HG03378 (cell line): ENCODE measurements at regions not wholly inside any gene's neighbourhood (a gene's known extent, or its start where the extent isn't known, plus 50 kb on each side); places are given as distances from the start of the nearest gene placed in this dataset.

ENCODE experiments used
- ATAC-seq: cut with Tn5 transposase; IDR thresholded peaks from one replicate; pipeline ENCODE4 v1.9.1; 2021; ENCODE audit warnings: mild to moderate bottlenecking, moderate library complexity; ENCODE audit not compliant: unreplicated experiment

DNA sequence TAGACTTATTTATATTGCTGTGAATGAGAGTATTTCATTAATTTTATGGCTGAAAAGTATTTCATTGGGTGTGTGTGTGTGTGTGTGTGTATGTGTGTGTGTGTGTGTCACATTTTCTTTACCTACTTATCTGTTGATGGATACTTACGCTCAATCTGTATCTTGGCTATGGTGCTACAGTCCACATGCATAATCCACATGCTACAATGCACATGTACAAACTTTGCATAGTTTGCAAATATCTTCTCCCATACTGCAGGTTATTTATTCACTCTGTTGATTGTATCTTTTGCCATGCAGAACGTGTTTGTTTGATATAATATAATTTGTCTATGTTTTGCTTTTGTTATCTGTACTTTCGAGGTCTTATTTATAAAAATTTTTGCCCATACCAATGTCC is 167.8 kb downstream of the RAB28 start:
- ATAC-seq: no peak

DNA sequence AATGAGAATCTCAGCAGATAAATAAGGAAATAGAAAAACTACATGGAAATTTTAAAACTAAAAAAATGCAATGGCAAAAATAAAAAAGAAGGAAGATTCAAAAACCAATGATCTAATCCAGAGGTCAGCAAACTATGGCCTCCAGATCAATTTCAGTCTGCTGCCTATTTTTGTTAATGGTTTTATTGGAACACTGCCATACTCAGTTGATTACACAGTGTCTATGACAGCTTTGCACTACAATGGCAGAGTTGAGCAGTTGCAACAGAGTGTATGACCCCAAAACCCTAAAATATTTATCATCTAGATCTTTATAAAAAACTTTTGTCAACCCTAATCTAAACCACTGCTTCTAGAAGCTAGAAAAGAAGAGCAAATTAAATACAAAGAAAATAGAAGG is 170.3 kb downstream of the RAB28 start:
- ATAC-seq: no peak

DNA sequence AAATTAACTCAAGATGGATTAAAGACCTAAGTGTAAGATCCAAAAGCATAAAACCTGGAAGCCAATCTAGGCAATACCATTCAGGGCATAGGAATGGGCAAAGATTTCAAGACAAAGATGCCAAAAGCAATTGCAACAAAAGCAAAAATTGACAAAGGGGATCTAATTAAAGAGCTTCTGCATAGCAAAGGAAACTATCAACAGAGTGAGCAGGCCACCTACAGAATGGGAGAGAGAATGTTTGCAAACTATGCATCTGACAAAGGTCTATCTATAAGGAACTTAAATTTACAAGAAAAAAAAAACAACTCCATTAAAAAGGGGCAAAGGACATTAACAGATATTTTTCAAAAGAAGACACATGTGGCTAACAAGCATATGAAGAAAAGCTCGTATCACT is 171.9 kb downstream of the RAB28 start:
- no peak for ATAC-seq

DNA sequence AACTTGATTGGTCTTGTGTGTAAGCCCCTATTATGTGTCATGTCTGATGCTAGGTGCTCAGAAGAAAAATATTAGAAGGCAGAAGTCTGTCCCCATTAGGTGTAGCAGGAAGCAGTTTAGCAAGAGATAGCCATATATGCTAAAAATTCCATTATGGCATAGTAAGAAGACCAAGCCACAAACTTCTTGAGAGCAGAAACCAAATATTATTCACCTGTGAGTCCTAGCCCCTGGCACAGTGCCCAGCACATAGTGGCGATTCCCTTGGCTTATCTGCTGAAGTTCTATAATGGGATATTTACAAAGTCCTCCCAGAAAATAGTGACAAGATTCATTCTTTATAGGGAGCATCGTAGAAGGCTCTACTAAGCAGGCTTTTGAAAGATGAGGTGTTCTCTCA is 174.4 kb downstream of the RAB28 start:
- ATAC-seq: no peak

DNA sequence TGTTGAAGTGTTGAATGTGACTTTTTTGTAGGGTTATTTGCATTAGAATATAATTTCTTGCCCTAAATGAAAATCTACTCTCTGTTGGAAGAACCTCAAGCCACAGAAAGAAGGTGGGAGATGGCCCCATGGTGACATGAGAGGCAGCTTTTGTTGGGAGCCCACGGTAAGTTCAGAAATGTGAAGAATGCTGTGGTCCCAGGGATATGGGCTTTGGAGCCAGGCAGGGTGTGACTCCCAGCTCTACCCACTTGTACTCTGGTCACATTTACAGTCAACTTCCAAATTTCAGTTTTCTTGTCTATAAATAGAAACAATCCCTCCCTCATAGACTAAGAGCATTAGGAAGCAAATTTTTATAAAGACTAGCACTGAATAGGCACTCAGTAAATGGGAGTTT is 177.8 kb downstream of the RAB28 start:
- no peak for ATAC-seq

DNA sequence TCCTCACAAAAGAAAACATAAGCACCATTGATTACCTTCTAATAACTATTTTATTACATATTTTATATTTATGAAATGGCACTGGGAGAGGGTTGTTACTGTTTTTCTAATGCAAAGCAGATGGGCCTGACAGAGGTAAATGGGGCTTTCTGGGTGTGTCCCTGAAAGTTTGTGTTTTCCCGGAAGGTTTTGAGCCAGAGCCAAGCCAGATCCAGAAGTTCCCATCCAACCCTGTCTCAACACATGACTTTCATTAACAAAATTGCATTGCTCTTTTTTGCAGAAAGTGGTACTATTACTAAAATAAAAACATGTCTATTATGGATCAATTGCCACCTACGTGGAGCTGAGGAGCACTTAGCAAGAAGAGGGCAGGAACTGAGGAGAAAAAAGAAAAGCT is 181.3 kb downstream of the RAB28 start:
- ATAC-seq: no peak

DNA sequence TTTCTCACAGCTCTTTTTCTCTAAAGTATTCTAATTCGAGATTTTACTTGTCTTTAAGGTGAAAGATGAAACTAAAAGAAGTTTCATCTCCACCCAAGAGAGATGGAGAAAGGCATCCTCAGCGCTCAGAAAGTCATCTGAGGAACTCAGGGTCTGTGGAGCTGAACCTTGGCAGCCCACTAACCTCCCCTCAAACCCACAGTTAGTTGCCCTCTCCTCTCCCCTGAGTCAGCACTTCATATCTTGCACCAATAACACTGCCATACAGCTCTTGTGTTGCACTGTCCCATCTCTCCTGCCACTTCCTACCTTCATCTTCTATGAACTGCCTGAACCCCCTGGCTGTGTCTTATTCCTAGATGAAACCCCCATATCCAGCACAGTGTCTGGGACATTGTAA is 184.8 kb downstream of the RAB28 start:
- no peak for ATAC-seq

DNA sequence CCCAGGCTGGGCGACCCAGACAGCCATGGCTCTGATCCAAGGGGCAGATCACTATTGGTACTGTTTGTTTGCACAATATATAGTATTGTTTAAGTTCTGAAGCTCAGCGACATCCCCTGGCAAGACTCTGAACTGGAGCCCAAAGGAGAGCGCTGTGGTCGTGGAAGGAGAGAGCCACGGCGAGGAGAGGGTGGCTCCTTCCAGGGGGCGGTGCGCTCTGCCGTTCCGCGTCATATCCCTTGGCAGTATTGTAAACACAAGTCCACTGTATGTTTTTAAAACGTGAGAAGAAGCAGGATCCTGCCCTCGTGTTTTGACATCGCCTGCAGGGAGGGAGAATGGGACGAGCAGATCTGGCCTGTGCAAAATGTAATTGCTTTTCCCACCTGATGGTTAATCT is 185.5 kb downstream of the RAB28 start:
- ATAC-seq: no peak

DNA sequence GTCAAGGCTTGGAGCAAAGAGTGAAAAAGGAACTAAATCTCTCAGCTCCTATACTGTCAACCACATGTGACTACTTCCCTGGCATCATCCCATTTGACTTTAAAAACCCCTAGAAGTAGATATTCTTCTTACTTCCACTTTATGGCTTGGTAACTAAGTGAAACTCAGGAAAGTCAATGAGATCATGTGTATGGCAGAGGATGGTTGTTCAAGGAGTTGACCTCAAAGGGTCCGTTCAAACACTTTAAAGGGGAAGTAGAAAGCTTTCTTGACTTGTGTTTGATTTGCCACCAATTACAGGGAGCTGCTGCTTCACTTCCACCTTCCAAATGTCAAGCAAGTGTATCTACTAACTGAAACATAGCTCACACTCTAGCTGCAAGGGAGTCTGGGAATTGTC is 187.2 kb downstream of the RAB28 start:
- ATAC-seq: no peak

DNA sequence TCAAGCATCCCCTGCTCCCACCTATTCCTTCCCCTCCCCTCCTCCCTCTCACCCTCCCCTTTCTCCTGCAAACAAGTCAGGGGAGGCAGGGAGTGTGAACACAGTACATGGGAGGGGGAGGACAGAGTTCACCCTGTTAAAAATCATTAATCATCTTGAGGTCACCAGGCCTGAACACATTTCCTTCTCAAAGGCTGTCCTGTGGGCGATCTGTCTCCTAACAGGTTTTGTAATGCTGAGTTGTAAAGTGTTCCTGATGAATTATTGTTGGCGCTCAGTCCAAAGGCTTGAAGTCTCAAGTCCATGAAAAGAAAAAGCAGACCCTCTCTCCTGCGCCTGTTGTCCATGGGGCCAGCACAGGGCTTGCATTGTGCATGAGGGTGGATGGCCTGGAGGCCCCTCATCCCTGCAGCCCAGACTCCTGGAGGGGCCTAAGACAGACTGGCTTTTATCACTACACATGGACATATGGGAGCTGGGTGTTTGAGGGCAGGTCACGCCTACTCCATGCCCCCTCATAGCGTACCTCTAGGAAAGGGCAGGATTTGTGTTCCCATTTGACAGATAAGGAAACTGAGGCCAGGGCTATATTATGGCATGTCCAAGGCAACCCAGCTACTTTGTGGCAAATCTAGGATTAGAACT is 189.1 kb downstream of the RAB28 start:
- no peak for ATAC-seq

DNA sequence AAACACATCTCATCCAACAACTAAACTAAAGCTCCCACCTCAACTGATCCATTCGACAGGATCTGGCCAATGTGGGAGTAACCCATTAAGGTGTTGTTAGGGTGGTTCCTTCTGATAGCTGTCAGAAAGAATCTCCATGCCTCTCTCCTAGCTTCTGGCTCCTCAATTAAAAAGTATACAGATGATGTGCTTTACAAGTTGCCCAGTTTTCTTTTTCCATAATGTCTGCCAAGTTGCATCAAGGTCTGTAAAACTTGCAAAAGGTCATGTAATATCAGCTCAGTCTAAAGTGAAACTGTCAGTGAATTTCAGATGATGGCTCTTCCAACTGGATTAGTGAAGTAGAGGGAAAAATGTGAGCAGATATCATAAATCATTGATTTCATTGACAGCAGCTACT is 191.8 kb downstream of the RAB28 start:
- no peak for ATAC-seq

DNA sequence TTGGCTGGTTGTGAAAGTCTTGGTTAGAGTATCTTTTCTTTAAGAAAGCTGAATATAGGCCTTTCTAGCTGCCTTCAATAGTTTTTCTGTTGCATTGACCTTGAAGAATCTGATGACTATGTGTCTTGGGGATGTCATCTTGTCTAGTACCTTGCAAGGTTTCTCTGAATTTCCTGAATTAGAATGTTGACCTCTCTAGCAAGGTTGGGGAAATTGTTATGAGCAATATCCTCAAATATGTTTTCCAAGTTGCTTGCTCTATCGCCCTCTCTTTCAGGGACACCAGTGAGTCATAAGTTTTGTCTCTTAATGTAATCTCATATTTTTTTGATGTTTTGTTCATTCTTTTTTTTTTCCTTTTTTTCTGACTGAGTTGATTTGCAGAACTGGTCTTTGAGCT is 194.7 kb downstream of the RAB28 start:
- no peak for ATAC-seq

DNA sequence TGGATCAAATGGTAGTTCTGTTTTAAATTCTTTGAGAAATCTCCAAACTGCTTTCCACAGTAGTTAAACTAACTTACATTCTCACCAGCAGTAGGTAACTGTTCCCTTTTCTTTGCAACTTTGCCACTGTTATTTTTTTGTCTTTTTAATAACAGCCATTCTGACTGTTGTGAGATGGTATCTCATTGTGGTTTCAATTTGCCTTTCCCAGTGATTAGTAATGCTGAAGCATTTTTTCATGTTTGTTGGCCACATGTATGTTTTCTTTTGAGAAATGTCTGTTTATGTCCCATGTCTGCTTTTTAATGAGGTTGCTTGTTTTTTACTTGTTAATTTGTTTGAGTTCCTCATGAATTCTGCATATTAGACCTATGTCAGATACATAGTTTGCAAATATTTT is 198.8 kb downstream of the RAB28 start:
- no peak for ATAC-seq

DNA sequence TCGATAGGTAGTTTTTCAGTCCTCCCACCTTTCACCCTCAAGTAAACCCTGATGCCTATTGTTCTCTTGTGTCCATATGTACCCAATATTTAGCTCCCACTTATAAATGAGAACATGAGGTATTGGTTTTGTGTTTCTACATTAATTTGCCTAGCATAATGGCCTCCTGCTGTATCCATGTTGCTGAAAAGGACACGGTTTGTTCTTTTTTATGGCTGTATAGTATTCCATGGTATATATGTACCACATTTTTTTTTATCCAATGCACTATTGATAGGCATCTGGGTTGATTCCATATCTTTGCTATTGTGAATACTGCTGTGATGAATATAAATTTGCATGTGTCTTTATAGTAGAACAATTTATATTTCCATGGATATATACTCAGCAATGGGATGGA is 199.2 kb downstream of the RAB28 start:
- ATAC-seq: no peak

DNA sequence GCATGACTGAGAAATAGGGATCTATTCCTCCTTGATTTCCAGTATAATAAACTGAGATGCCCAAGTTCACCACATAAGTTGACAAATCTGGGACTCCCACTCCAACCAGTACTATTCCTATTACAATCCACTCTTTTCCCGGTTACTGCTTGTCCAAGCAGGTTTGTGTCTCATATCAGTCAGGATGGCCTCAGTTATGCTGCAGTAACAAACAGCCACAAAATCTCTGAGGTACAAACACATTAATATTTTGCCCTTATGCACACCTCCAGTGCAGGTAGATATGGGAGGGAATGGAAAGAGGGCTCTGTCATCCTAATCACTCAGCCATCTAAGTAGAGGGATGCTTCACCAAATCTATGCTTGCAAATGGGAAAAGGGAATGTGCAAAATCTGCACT is 207.8 kb downstream of the RAB28 start:
- ATAC-seq: no peak

DNA sequence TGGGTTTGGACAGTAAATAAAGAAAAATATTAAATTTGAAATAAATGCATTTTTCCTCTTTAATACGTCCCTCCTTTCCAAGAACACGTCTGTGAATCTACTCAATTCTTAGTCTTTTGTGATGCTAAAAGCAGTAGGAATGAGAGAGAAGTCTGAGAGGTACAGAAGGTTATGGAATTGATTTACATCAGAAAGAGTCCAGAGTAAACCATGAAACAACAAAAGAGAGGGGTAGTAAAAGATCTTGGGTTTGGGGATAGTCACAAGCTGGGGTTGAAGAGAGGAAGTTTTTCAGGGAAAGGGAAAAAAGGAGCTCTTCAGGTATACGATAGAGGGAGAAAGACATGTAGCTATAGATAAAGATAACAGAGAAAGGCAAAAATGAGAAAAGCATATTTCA is 215.4 kb downstream of the RAB28 start:
- ATAC-seq: no peak

DNA sequence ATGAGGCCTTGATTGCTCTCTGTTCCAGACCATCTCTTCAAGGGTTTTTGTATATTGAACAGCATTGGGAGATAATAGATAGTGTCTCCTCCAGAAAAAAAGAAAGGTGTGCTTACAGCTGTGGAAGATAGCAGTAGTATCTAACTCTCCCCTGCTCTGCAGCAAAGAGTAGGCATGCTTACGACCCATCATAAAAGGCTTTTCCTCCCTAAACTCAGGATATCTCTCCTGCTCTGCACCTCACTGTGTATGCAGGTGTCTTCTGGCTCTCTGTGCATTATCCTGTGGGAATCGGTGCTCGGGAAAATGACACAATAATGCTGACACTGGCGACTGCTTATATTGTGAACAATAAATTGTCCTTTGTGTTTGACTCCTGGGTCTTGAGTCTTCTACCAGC is 216.0 kb downstream of the RAB28 start:
- ATAC-seq: no peak

DNA sequence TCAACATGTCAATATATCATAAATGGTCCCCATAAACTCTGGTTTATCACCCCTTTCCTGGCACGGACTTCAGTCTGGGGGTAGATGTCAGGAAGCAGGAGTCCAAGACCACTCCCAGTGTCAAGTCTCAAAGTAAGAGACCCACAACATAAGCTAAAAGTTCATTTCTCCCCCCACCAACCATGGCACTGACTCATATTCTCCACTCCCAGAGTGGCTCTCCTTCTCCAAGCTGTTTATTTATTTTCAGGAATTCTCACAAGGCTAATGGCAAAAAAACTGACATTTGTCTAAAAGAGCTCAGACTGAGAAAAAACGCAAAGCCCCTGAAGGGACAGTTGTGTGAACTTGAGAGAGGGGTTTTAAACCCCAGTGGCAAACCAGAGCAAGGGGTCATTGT is 217.0 kb downstream of the RAB28 start:
- ATAC-seq: no peak

DNA sequence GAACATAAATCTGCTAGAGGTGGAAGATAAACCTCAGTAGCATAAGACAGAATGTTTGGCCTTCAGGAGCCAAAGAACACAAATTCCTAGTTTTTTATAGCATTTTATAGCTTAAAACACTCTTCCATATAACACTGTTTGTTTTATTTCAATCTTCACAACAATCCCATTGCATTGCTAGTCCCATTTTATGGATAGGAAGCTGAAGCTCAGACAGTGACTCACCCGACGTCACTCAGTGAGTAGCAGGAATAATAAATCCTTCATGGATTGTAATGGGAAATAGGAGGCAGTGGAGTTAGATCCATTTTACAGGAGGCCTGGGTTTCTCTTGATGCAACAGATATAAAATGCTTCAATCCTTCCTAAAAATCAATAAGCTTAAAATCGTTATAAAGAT is 217.5 kb downstream of the RAB28 start:
- no peak for ATAC-seq

DNA sequence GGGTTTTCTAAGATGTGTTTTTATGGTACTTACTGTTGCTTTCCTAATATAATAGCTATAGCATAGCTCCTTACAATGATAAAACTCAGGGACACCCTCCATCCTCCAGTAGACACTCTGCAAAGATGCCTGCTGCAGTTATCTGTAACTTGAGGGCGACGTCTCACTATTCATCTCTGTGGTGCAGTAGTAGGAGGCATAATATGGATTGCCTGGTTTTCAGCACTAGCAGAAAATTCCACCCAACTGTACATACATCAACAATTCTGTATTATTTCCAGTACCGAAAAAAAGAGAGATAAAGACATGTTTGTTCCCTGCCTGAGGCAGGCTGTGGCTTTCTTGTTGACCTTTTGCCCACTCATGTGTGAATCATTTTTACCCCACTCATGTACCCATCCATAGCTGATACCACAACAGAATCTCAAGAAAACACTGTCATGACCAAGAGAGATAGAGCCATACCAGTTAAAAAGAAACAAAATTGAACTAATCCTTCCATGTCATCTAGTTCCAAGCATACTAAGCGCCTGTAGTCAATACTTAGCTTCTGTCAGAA is 220.1 kb downstream of the RAB28 start:
- no peak for ATAC-seq

DNA sequence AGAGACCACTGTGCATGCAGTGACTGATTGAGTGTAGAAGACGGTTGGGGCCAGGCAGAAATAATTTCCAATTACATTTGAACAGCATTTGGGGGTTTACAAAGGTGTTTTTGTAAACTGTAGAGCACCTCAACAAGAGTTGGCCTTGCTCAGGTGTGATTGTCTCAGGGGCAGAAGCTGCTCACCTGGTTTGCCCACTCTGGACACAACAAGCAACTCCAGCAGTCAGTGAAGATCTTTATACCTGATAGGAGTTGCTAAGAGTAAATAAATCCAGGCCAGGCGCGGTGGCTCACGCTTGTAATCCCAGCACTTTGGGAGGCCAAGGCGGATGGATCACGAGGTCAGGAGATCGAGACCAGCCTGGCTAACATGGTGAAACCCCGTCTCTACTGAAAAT is 221.3 kb downstream of the RAB28 start:
- ATAC-seq: no peak

DNA sequence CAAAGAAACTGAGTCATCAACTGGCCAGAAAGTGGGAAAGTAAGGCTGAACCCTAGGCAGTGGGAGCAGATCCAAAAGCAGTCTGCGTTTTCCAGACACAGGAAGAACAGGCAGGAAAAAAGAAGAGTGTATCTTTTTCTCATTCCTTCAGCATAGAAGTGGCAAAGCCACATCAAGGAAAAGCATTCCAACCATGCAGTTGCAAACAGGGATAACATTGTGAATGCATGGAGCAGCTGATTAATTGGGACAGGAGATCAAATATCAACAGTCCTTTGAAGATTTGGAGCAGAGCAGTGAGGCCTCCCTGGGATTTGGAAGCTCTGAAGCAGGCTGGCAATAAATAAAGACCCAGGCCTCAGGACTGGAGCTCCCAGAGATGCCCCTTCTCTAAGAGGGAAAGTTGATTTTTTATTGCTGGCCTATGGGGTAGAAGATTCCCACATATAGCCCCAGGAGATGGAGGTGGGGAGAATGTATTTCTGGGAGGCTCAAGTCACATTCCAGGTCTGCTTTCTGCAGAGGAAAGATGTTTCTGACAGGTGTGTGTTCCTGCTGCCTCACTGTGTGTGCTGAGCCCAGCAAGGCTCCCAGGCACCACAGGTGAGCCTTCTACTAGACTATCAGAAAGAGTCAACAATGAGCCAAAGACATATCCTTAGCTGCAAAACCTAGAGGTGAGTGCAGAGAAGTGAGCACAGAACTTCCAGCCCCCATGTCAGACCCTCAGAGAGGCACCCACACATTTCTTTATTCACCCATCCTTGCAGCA is 222.5 kb downstream of the RAB28 start:
- no peak for ATAC-seq

DNA sequence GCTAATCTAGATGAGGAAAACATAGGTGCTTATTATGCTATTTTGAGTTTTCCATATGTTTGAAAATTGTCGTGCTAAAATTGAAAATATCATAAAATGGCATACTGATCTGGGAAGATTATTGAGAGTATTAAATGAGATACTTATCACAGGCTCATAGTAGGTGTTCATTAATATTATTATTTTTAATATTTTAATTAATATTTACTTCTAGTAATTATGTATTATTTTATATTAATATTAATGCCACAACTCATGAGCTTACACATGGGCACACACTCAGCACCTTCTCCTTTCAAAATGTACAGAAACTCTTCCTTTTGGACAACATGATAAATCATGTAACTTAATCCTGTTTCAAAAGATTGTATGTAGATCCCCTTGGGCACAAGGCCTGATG is 223.6 kb downstream of the RAB28 start:
- ATAC-seq: no peak
